Endothelial cell of umbilical vein (primary cell): ENCODE measurements at regions not wholly inside any gene's neighbourhood (a gene's known extent, or its start where the extent isn't known, plus 50 kb on each side); places are given as distances from the start of the nearest gene placed in this dataset.

Source experiments
- BruUV-seq: library from RNA; stranded (reverse); fragments of 400-500 nt; replicated peaks from 2 replicates; lab custom pipeline; 2021; lab: Mats Ljungman, UMichigan
- CTCF ChIA-PET: fragments of 300-600, 350-600 bp; sonication (Branson Sonifier 250); formaldehyde crosslinking; loops from one replicate; lab custom pipeline; 2021; ENCODE audit warnings: antibody characterized with exemption, inconsistent platforms; lab: Charles Lee
- POLR2A ChIA-PET: fragments of 300-600, 350-600 bp; sonication (Branson Sonifier 250); formaldehyde crosslinking; loops from one replicate; lab custom pipeline; 2021; ENCODE audit warnings: antibody characterized with exemption, inconsistent platforms; lab: Charles Lee
- DNase-seq: peaks from one replicate; pipeline ENCODE4 v3.0.0-alpha.2; 2011; ENCODE audit warnings: low read depth, low spot score
- FAIRE-seq: peaks from 2 replicates; lab custom pipeline; 2011; peaks lifted over from hg19 to GRCh38; lab: Jason Lieb, UNC
- H2AFZ ChIP-seq: 2 replicates; pipeline ENCODE4 v1.6.0; 2012; ENCODE audit warnings: low read depth, low read length, control low read depth, inconsistent platforms
- H3K27ac ChIP-seq: 2 replicates; pipeline ENCODE4 v1.5.1; 2011; ENCODE audit warnings: low read depth, mild to moderate bottlenecking, control low read depth, low read length, moderate library complexity; ENCODE audit not compliant: insufficient read depth
- H3K27me3 ChIP-seq, 2 experiments: 2 replicates each; pipeline versions ENCODE4 v1.6.0 to v1.6.1; 2011; ENCODE audit warnings: low read length in 2 of 2, mixed read lengths in 1 of 2; ENCODE audit not compliant: control insufficient read depth in 2 of 2, insufficient read depth in 2 of 2
- H3K36me3 ChIP-seq, 2 experiments: 2 replicates in 1 of 2; 3 replicates in 1 of 2; pipeline ENCODE4 v1.5.1; 2011; ENCODE audit warnings: low read length in 2 of 2, mild to moderate bottlenecking in 1 of 2, moderate library complexity in 1 of 2; ENCODE audit not compliant: control insufficient read depth in 2 of 2, insufficient read depth in 2 of 2; ENCODE audit errors: extremely low read depth in 1 of 2
- H3K4me1 ChIP-seq: 3 replicates; pipeline ENCODE4 v1.5.1; 2011; ENCODE audit warnings: mild to moderate bottlenecking, low read length; ENCODE audit not compliant: control insufficient read depth, insufficient read depth; ENCODE audit errors: extremely low read depth
- H3K4me2 ChIP-seq: 2 replicates; pipeline ENCODE4 v1.6.1; 2011; ENCODE audit warnings: low read length, control low read depth, mixed read lengths; ENCODE audit not compliant: insufficient read depth
- H3K4me3 ChIP-seq, 3 experiments: fragments of 200-600 bp in 1 of 3; sonication (generic), shearing (Covaris generic) in 1 of 3; replicated peaks in 1 of 3; 2 replicates each; pipeline ENCODE4 v1.5.1; 2011 to 2016; ENCODE audit warnings: control low read depth in 3 of 3, low read length in 3 of 3, mild to moderate bottlenecking in 2 of 3, inconsistent platforms in 1 of 3, low read depth in 1 of 3, moderate library complexity in 1 of 3; ENCODE audit not compliant: insufficient read depth in 1 of 3
- H3K79me2 ChIP-seq: 2 replicates; pipeline ENCODE4 v1.6.0; 2012; ENCODE audit warnings: low read length, inconsistent platforms; ENCODE audit not compliant: control insufficient read depth, insufficient read depth
- H3K9ac ChIP-seq: replicated peaks from 2 replicates; pipeline ENCODE3; 2011; ENCODE audit warnings: low read length, control low read depth; ENCODE audit not compliant: insufficient read depth; ENCODE audit errors: extremely low read depth
- H3K9me1 ChIP-seq: replicated peaks from 3 replicates; pipeline ENCODE4 v1.6.0; 2011; ENCODE audit warnings: mild to moderate bottlenecking, low read length; ENCODE audit not compliant: control insufficient read depth, insufficient read depth; ENCODE audit errors: extremely low read depth
- H3K9me3 ChIP-seq: replicated peaks from 2 replicates; pipeline ENCODE4 v1.5.1; 2012; ENCODE audit warnings: low read length, inconsistent platforms; ENCODE audit not compliant: control insufficient read depth, insufficient read depth
- H4K20me1 ChIP-seq: replicated peaks from 2 replicates; pipeline ENCODE3; 2011; ENCODE audit warnings: mild to moderate bottlenecking, low read length; ENCODE audit not compliant: control insufficient read depth, insufficient read depth; ENCODE audit errors: extremely low read depth
- CTCF ChIP-seq, 2 donors: IDR thresholded peaks; 1 replicate in 1 of 2; 2 replicates in 1 of 2; pipeline ENCODE4 v1.5.1; 2011; ENCODE audit warnings: low read length in 2 of 2, mild to moderate bottlenecking in 2 of 2, moderate library complexity in 2 of 2, control low read depth in 1 of 2, inconsistent platforms in 1 of 2, low read depth in 1 of 2; ENCODE audit not compliant: insufficient read depth in 1 of 2; ENCODE audit errors: extremely low read depth in 1 of 2
- EZH2 ChIP-seq: IDR thresholded peaks from 2 replicates; pipeline ENCODE4 v1.6.1; 2012; ENCODE audit warnings: borderline replicate concordance, low read depth, mild to moderate bottlenecking, moderate library complexity, low read length, inconsistent platforms; ENCODE audit not compliant: severe bottlenecking
- FOS ChIP-seq: IDR thresholded peaks from 2 replicates; pipeline ENCODE4 v1.6.1; 2011; ENCODE audit warnings: mild to moderate bottlenecking, low read length, moderate library complexity, borderline replicate concordance; ENCODE audit not compliant: insufficient read depth
- GATA2 ChIP-seq: IDR thresholded peaks from 2 replicates; pipeline ENCODE4 v1.7.0; 2011; ENCODE audit warnings: low read depth, mild to moderate bottlenecking, moderate library complexity, mixed read lengths, low read length; ENCODE audit not compliant: insufficient read length, insufficient read depth
- JUN ChIP-seq: IDR thresholded peaks from 2 replicates; pipeline ENCODE4 v1.6.1; 2011; ENCODE audit warnings: borderline replicate concordance, low read depth; ENCODE audit not compliant: insufficient read length, insufficient read depth
- MAX ChIP-seq: IDR thresholded peaks from 2 replicates; pipeline ENCODE4 v1.6.1; 2011; ENCODE audit not compliant: insufficient read depth, insufficient read length
- MYC ChIP-seq: IDR thresholded peaks from one replicate; pipeline ENCODE4 v1.6.1; 2011; ENCODE audit warnings: mild to moderate bottlenecking, low read depth, low read length
- POLR2A ChIP-seq: IDR thresholded peaks from 2 replicates; pipeline ENCODE4 v1.6.1; 2012; ENCODE audit warnings: low read depth, mild to moderate bottlenecking, control low read depth, low read length
- POLR2AphosphoS5 ChIP-seq: IDR thresholded peaks from 2 replicates; pipeline ENCODE4 v1.6.1; 2012; ENCODE audit warnings: low read depth, mild to moderate bottlenecking, control low read depth, low read length, moderate library complexity; ENCODE audit not compliant: insufficient read depth
- dilution Hi-C: fragments of 300-500 bp; cut with MboI; formaldehyde crosslinking; loops from one replicate; pipeline ENCODE4 v1.15.0; 2019; ENCODE audit warnings: low sequenced_read_pairs; ENCODE audit not compliant: extremely low pct_ligation_motif_present
- intact Hi-C: fragments of 100-400 bp; cut with micrococcal nuclease; formaldehyde crosslinking; loops from one replicate; pipeline ENCODE4 v1.10.0; 2022

GRCh38 chr2:154549869-154550268, 148.6 kb upstream of the KCNJ3 start:
- no peaks in the 10 kb centered on the region for H3K9me3 ChIP-seq
- ChIA-PET CTCF (no interaction called here), POLR2A (no interaction called here)
- H3K27me3 ChIP-seq, result no peaks in the 10 kb centered on the region
- H3K9ac ChIP-seq, result no peak overlapping the region
- TF ChIP-seq JUN (no peak), MYC (no peak), FOS (no peak), POLR2AphosphoS5 (no peak), EZH2 (no peak), POLR2A (no peak), GATA2 (no peak), MAX (no peak), CTCF (IDR thresholded peaks at IDR 0.05; ENCODE audit: extremely low read depth in 1 of 2, insufficient read depth in 1 of 2, low read depth in 1 of 2, low read length in 2 of 2) (no peak)
- H3K27ac ChIP-seq, result no peak overlapping the region
- no peaks in the 10 kb centered on the region for H3K4me1 ChIP-seq
- no TSS peak for BruUV-seq
- H3K9me1 ChIP-seq, result no peaks in the 10 kb centered on the region
- dilution Hi-C loops, result no loop called here
- H3K4me2 ChIP-seq, result no peak overlapping the region
- H3K36me3 ChIP-seq, result no peaks in the 10 kb centered on the region
- no peaks in the 10 kb centered on the region for H4K20me1 ChIP-seq
- FAIRE-seq (no peak), DNase-seq (no peak)
- intact Hi-C loops, result no loop called here
- H2AFZ ChIP-seq, result no peak overlapping the region
- no peaks in the 10 kb centered on the region for H3K79me2 ChIP-seq
- no peak overlapping the region for H3K4me3 ChIP-seq
